Neuronal stem cell (in vitro differentiated cells): ENCODE measurements at regions not wholly inside any gene's neighbourhood (a gene's known extent, or its start where the extent isn't known, plus 50 kb on each side); places are given as distances from the start of the nearest gene placed in this dataset.

Experiments used
- DNase-seq: peaks from one replicate; pipeline ENCODE4 v3.0.0-alpha.2; 2013; ENCODE audit warnings: low spot score
- H2AFZ ChIP-seq: one replicate; pipeline ENCODE4 v1.6.1; 2013; ENCODE audit warnings: mild to moderate bottlenecking, low read length, inconsistent platforms
- H2AK5ac ChIP-seq: 2 replicates; pipeline ENCODE4 v1.6.1; 2013; ENCODE audit warnings: low read depth, mild to moderate bottlenecking, inconsistent platforms, low read length, moderate library complexity, mixed read lengths
- H2BK120ac ChIP-seq: 2 replicates; pipeline ENCODE4 v1.6.1; 2013; ENCODE audit warnings: low read depth, mild to moderate bottlenecking, inconsistent platforms, low read length, moderate library complexity, mixed read lengths
- H2BK12ac ChIP-seq: one replicate; pipeline ENCODE4 v1.6.1; 2013; ENCODE audit warnings: low read length, inconsistent platforms
- H2BK15ac ChIP-seq: 2 replicates; pipeline ENCODE4 v1.6.1; 2013; ENCODE audit warnings: mild to moderate bottlenecking, low read length, inconsistent platforms, mixed read lengths
- H2BK5ac ChIP-seq: one replicate; pipeline ENCODE4 v1.6.1; 2013; ENCODE audit warnings: inconsistent platforms, mild to moderate bottlenecking, low read length, moderate library complexity
- H3K14ac ChIP-seq: one replicate; pipeline ENCODE4 v1.6.1; 2013; ENCODE audit warnings: low read length, inconsistent platforms
- H3K18ac ChIP-seq: 2 replicates; pipeline ENCODE4 v1.6.1; 2013; ENCODE audit warnings: low read length, inconsistent platforms
- H3K23ac ChIP-seq: 2 replicates; pipeline ENCODE4 v1.6.1; 2013; ENCODE audit warnings: low read depth, mild to moderate bottlenecking, mixed read lengths, low read length, inconsistent platforms; ENCODE audit not compliant: poor library complexity
- H3K27ac ChIP-seq: replicated peaks from 3 replicates; pipeline ENCODE4 v1.5.1; 2013; ENCODE audit warnings: low read length, inconsistent platforms
- H3K27me3 ChIP-seq, 3 experiments: 2 replicates each; pipeline ENCODE4 v1.6.1; 2013; ENCODE audit warnings: low read length in 3 of 3, mild to moderate bottlenecking in 2 of 3, inconsistent platforms in 1 of 3, low read depth in 1 of 3, mixed read lengths in 1 of 3, moderate library complexity in 1 of 3; ENCODE audit not compliant: control insufficient read depth in 3 of 3, insufficient read depth in 3 of 3
- H3K36me3 ChIP-seq, 2 donors: replicated peaks in 1 of 2; 2 replicates each; pipeline ENCODE4 v1.6.1; 2013; ENCODE audit warnings: low read length in 2 of 2; ENCODE audit not compliant: control insufficient read depth in 2 of 2, insufficient read depth in 2 of 2
- H3K4ac ChIP-seq: 2 replicates; pipeline ENCODE4 v1.6.1; 2013; ENCODE audit warnings: inconsistent platforms, mild to moderate bottlenecking, low read length, moderate library complexity
- H3K4me1 ChIP-seq, 2 donors: 1 replicate in 1 of 2; 2 replicates in 1 of 2; pipeline ENCODE4 v1.6.1; 2013; ENCODE audit warnings: low read length in 2 of 2, low read depth in 1 of 2; ENCODE audit not compliant: control insufficient read depth in 2 of 2, insufficient read depth in 1 of 2
- H3K4me2 ChIP-seq: one replicate; pipeline ENCODE4 v1.6.1; 2013; ENCODE audit warnings: mild to moderate bottlenecking, low read length, inconsistent platforms; ENCODE audit not compliant: insufficient read depth, poor library complexity, severe bottlenecking
- H3K4me3 ChIP-seq, 2 donors: 2 replicates each; pipeline ENCODE4 v1.5.1; 2013; ENCODE audit warnings: low read length in 2 of 2, mild to moderate bottlenecking in 2 of 2, inconsistent platforms in 1 of 2, moderate library complexity in 1 of 2
- H3K79me1 ChIP-seq: one replicate; pipeline ENCODE4 v1.6.1; 2013; ENCODE audit warnings: low read depth, mild to moderate bottlenecking, inconsistent platforms, low read length, moderate library complexity
- H3K9ac ChIP-seq: one replicate; pipeline ENCODE4 v1.6.1; 2013; ENCODE audit warnings: mild to moderate bottlenecking, low read depth, low read length, inconsistent platforms; ENCODE audit not compliant: poor library complexity
- H3K9me3 ChIP-seq, 2 donors: replicated peaks in 1 of 2; 2 replicates each; pipeline versions ENCODE3 to v1.6.1; 2013; ENCODE audit warnings: low read length in 2 of 2, mild to moderate bottlenecking in 2 of 2, inconsistent platforms in 1 of 2, low read depth in 1 of 2, mixed read lengths in 1 of 2, moderate library complexity in 1 of 2; ENCODE audit not compliant: control insufficient read depth in 2 of 2, insufficient read depth in 1 of 2
- H4K8ac ChIP-seq: one replicate; pipeline ENCODE4 v1.6.1; 2013; ENCODE audit warnings: low read depth, mild to moderate bottlenecking, inconsistent platforms, low read length, moderate library complexity
- H4K91ac ChIP-seq: one replicate; pipeline ENCODE4 v1.6.1; 2013; ENCODE audit warnings: low read length, low read depth, mild to moderate bottlenecking, inconsistent platforms; ENCODE audit not compliant: poor library complexity
- WGBS, 2 donors: extraction: QIAGEN DNeasy Blood & Tissue Kit; methylation state at CpG; one replicate each; pipeline ENCODE4 v1.1.7; 2013; ENCODE audit warnings: missing lambda C conversion rate in 2 of 2, mixed read lengths in 1 of 2; ENCODE audit not compliant: insufficient read length in 2 of 2, insufficient replicate concordance in 1 of 2; ENCODE audit errors: extremely low coverage in 2 of 2; 5-methylcytosine and 5-hydroxymethylcytosine counted together

GRCh38 chr3:31186041-31186440 lies 291.6 kb upstream of the GADL1 start:
- no peak overlapping the region for H4K91ac ChIP-seq
- H3K27ac ChIP-seq: no peak overlapping the region
- DNase-seq: no peak
- H3K9me3 ChIP-seq: no peaks in the 10 kb centered on the region
- no peak overlapping the region for H4K8ac ChIP-seq
- no peak overlapping the region for H3K23ac ChIP-seq
- H2BK15ac ChIP-seq: no peak overlapping the region
- no peak overlapping the region for H2AK5ac ChIP-seq
- no peak overlapping the region for H2BK5ac ChIP-seq
- no peak overlapping the region for H3K4ac ChIP-seq
- no peak overlapping the region for H2AFZ ChIP-seq
- H3K79me1 ChIP-seq: no peaks in the 10 kb centered on the region
- no peak overlapping the region for H3K18ac ChIP-seq
- H3K4me1 ChIP-seq: no peaks in the 10 kb centered on the region
- H3K14ac ChIP-seq: no peak overlapping the region
- H3K4me3 ChIP-seq: no peak overlapping the region
- H2BK12ac ChIP-seq: no peak overlapping the region
- no peaks in the 10 kb centered on the region for H3K36me3 ChIP-seq
- H2BK120ac ChIP-seq: no peak overlapping the region
- H3K4me2 ChIP-seq: no peak overlapping the region
- no CpG with 5 or more reads among the region's 4 CpGs for WGBS, 2 donors
- H3K9ac ChIP-seq: no peak overlapping the region
- no peaks in the 10 kb centered on the region for H3K27me3 ChIP-seq

GRCh38 chr3:31187380-31187779 lies 292.9 kb upstream of the GADL1 start:
- no peak overlapping the region for H2BK15ac ChIP-seq
- H3K23ac ChIP-seq: no peak overlapping the region
- H3K4me3 ChIP-seq: no peak overlapping the region
- no peak overlapping the region for H4K8ac ChIP-seq
- H3K9ac ChIP-seq: no peak overlapping the region
- H3K14ac ChIP-seq: no peak overlapping the region
- no peak overlapping the region for H3K4ac ChIP-seq
- H3K36me3 ChIP-seq: no peaks in the 10 kb centered on the region
- no peak overlapping the region for H2BK120ac ChIP-seq
- H4K91ac ChIP-seq: no peak overlapping the region
- no peak overlapping the region for H3K18ac ChIP-seq
- no peak overlapping the region for H2AFZ ChIP-seq
- DNase-seq: no peak
- H3K79me1 ChIP-seq: no peaks in the 10 kb centered on the region
- H3K9me3 ChIP-seq: no peaks in the 10 kb centered on the region
- no CpG with 5 or more reads among the region's 1 CpG for WGBS, 2 donors
- no peak overlapping the region for H2AK5ac ChIP-seq
- no peak overlapping the region for H3K27ac ChIP-seq
- no peaks in the 10 kb centered on the region for H3K27me3 ChIP-seq
- H3K4me1 ChIP-seq: no peaks in the 10 kb centered on the region
- H2BK12ac ChIP-seq: no peak overlapping the region
- no peak overlapping the region for H3K4me2 ChIP-seq
- H2BK5ac ChIP-seq: no peak overlapping the region

- H4K8ac ChIP-seq: no peak overlapping the region
- no peak overlapping the region for H3K18ac ChIP-seq
- no peaks in the 10 kb centered on the region for H3K9me3 ChIP-seq
- no peak for DNase-seq
- H2BK12ac ChIP-seq: no peak overlapping the region
- H3K4me2 ChIP-seq: no peak overlapping the region
- H3K4ac ChIP-seq: no peak overlapping the region
- no peak overlapping the region for H2AFZ ChIP-seq
- no peaks in the 10 kb centered on the region for H3K79me1 ChIP-seq
- H3K9ac ChIP-seq: no peak overlapping the region
- no peaks in the 10 kb centered on the region for H3K4me1 ChIP-seq
- no peak overlapping the region for H2BK15ac ChIP-seq
- no peak overlapping the region for H2AK5ac ChIP-seq
- H4K91ac ChIP-seq: no peak overlapping the region
- no peak overlapping the region for H2BK120ac ChIP-seq
- no peak overlapping the region for H3K14ac ChIP-seq
- H3K4me3 ChIP-seq: no peak overlapping the region
- H3K36me3 ChIP-seq: no peaks in the 10 kb centered on the region
- H3K27ac ChIP-seq: no peak overlapping the region
- no peaks in the 10 kb centered on the region for H3K27me3 ChIP-seq
- no peak overlapping the region for H3K23ac ChIP-seq
- WGBS, 2 donors: no CpG with 5 or more reads among the region's 6 CpGs
- no peak overlapping the region for H2BK5ac ChIP-seq
These were observed 293.7 kb upstream of the GADL1 start for GRCh38 chr3:31188112-31188511.

- Histone ChIP-seq H2BK12ac (no peak overlapping the region), H3K27me3 (no peaks in the 10 kb centered on the region), H3K9ac (no peak overlapping the region), H3K9me3 (no peaks in the 10 kb centered on the region), H3K79me1 (no peaks in the 10 kb centered on the region), H3K14ac (no peak overlapping the region), H4K91ac (no peak overlapping the region), H3K23ac (no peak overlapping the region), H3K4ac (no peak overlapping the region), H4K8ac (no peak overlapping the region), H2AFZ (no peak overlapping the region), H2BK15ac (no peak overlapping the region), H3K36me3 (no peaks in the 10 kb centered on the region), H2BK5ac (no peak overlapping the region), H2BK120ac (no peak overlapping the region), H3K18ac (no peak overlapping the region), H2AK5ac (no peak overlapping the region), H3K4me3 (no peak overlapping the region), H3K4me1 (no peaks in the 10 kb centered on the region), H3K4me2 (no peak overlapping the region), H3K27ac (no peak overlapping the region)
- WGBS, 2 donors: no CpG with 5 or more reads among the region's 1 CpG
- no peak for DNase-seq
These were observed 294.9 kb upstream of the GADL1 start for GRCh38 chr3:31189330-31189729.
